Right lobe of liver (tissue), 6 donors: ENCODE measurements at regions not wholly inside any gene's neighbourhood (a gene's known extent, or its start where the extent isn't known, plus 50 kb on each side); places are given as distances from the start of the nearest gene placed in this dataset.

ENCODE experiments used
- ATAC-seq, 4 donors: fragments of 200-7000 bp; cut with Tn5 transposase; one replicate each; pipeline ENCODE4 v1.9.1; 2020; ENCODE audit warnings: mild to moderate bottlenecking in 4 of 4, moderate library complexity in 4 of 4
- DNase-seq, 3 donors: peaks; one replicate each; pipeline ENCODE4 v3.0.0-alpha.2; 2020
- H3K27ac ChIP-seq, 3 donors: fragments of 200-600 bp; one replicate each; pipeline ENCODE4 v1.8.0; 2022
- H3K27me3 ChIP-seq, 2 donors: fragments of 200-600 bp; one replicate each; pipeline ENCODE4 v1.8.0; 2022
- H3K36me3 ChIP-seq, 4 donors: fragments of 200-600 bp; sonication (generic) in 1 of 4; one replicate each; pipeline versions ENCODE4 v1.5.1 to v1.8.0; 2017 to 2022; ENCODE audit warnings: control low read depth in 1 of 4
- H3K4me1 ChIP-seq, 4 donors: fragments of 200-600 bp; sonication (generic) in 1 of 4; one replicate each; pipeline versions ENCODE4 v1.5.1 to v1.8.0; 2017 to 2022; ENCODE audit warnings: control low read depth in 1 of 4
- H3K4me3 ChIP-seq, 3 donors: fragments of 200-600 bp; one replicate each; pipeline ENCODE4 v1.8.0; 2022
- H3K9me3 ChIP-seq, 4 donors: fragments of 200-600 bp; sonication (generic) in 1 of 4; one replicate each; pipeline versions ENCODE4 v1.5.1 to v1.8.0; 2017 to 2022; ENCODE audit warnings: control low read depth in 1 of 4
- CTCF ChIP-seq, 4 donors: fragments of 200-600 bp in 3 of 4; fragments of 450-650 bp in 1 of 4; IDR thresholded peaks; one replicate each; pipeline versions ENCODE4 v1.5.1 to v1.8.0; 2016 to 2022; ENCODE audit warnings: antibody characterized with exemption in 4 of 4, mild to moderate bottlenecking in 2 of 4
- POLR2A ChIP-seq: fragments of 450-650 bp; IDR thresholded peaks from one replicate; pipeline ENCODE4 v1.6.1; 2017; ENCODE audit warnings: antibody characterized with exemption, mild to moderate bottlenecking
- WGBS: methylation state at CpG from one replicate; pipeline ENCODE4 v1.1.6; 2018; ENCODE audit warnings: low coverage, low lambda C conversion rate; ENCODE audit not compliant: insufficient coverage; ENCODE audit errors: missing lambda C conversion rate; 5-methylcytosine and 5-hydroxymethylcytosine counted together
- intact Hi-C, 2 donors: fragments of 100-400 bp; cut with DNase I; formaldehyde crosslinking; loops; one replicate each; pipeline versions ENCODE4 v1.11.2 to v1.14.1; 2022
- donor health status: DM: no; HTN: yes; CAD: no.
- donor health status: DM: no; HTN: no; CAD: no.
- donor health status: DM: no; HTN: no; CAD: no.
- donor health status: DM: no; HTN: yes; CAD: no.
- donor health status: DM: no; HTN: yes; CAD: no.

GRCh38 chr6:56742122-56742791 is 99.6 kb upstream of the DST start:
- Histone ChIP-seq H3K27me3 (no peaks in the 10 kb centered on the region), H3K36me3 (no peaks in the 10 kb centered on the region), H3K4me1 (peaks cover 0 to 23% (median 0%) of the 10 kb centered on the region in 4 donors), H3K27ac (peak overlapping the region; percentile 70 to 77 (median 75)), H3K4me3 (peak overlapping the region; percentile 35 to 59 (median 50)), H3K9me3 (no peaks in the 10 kb centered on the region)
- peak; percentile 93 for TF ChIP-seq POLR2A
- no peak for TF ChIP-seq CTCF (IDR thresholded peaks at IDR 0.05)
- 32% methylated on average over 6 of the region's 6 CpGs for WGBS
- DNase-seq: no peak
- ATAC-seq: peak; percentile 78 to 88 (median 85)
- intact Hi-C loops: no loop called here

- no peaks in the 10 kb centered on the region for H3K27me3 ChIP-seq
- H3K9me3 ChIP-seq: no peaks in the 10 kb centered on the region
- peaks cover 0 to 28% (median 1%) of the 10 kb centered on the region in 4 donors for H3K4me1 ChIP-seq
- TF ChIP-seq POLR2A (no peak), CTCF (IDR thresholded peaks at IDR 0.05) (no peak)
- ATAC-seq: peak in 1 of 4 donors; percentile 3
- H3K36me3 ChIP-seq: no peaks in the 10 kb centered on the region
- H3K4me3 ChIP-seq: peak overlapping the region; percentile 35 to 59 (median 50)
- intact Hi-C loops: no loop called here
- no peak for DNase-seq
- peak overlapping the region; percentile 70 to 77 (median 75) for H3K27ac ChIP-seq
Observed at GRCh38 chr6:56741472-56741871, 98.8 kb upstream of the DST start.

- Histone ChIP-seq H3K9me3 (no peaks in the 10 kb centered on the region), H3K4me1 (peaks cover 0 to 36% (median 6%) of the 10 kb centered on the region in 4 donors), H3K36me3 (no peaks in the 10 kb centered on the region), H3K4me3 (peak overlapping the region in 2 of 3 donors; percentile 3 to 59), H3K27me3 (no peaks in the 10 kb centered on the region), H3K27ac (peak overlapping the region; percentile 70 to 77 (median 75))
- ATAC-seq: peak; percentile 78 to 84 (median 81)
- no peak for DNase-seq
- WGBS: 43% methylated on average over 7 of the region's 8 CpGs
- TF ChIP-seq POLR2A: peak; percentile 42
- no peak for TF ChIP-seq CTCF (IDR thresholded peaks at IDR 0.05)
- intact Hi-C loops: no loop called here
Observed at GRCh38 chr6:56739836-56740815, 97.4 kb upstream of the DST start.

GRCh38 chr6:56736804-56737203 is 94.1 kb upstream of the DST start:
- intact Hi-C loops: no loop called here
- no peak overlapping the region for H3K4me3 ChIP-seq
- no peaks in the 10 kb centered on the region for H3K27me3 ChIP-seq
- ATAC-seq (peak; percentile 63 to 76 (median 70)), DNase-seq (peak; percentile 32 to 73 (median 53))
- TF ChIP-seq POLR2A (no peak), CTCF (IDR thresholded peaks at IDR 0.05) (no peak)
- peaks cover 0 to 36% (median 6%) of the 10 kb centered on the region in 4 donors for H3K4me1 ChIP-seq
- H3K9me3 ChIP-seq: no peaks in the 10 kb centered on the region
- 30% methylated on average over 4 of the region's 4 CpGs for WGBS
- H3K27ac ChIP-seq: peak overlapping the region; percentile 29 to 51 (median 40)
- no peaks in the 10 kb centered on the region for H3K36me3 ChIP-seq
